IMR-90 (cell line): ENCODE measurements at regions not wholly inside any gene's neighbourhood (a gene's known extent, or its start where the extent isn't known, plus 50 kb on each side); places are given as distances from the start of the nearest gene placed in this dataset.

Source experiments
- CHD1 ChIP-seq: IDR thresholded peaks from 2 replicates; pipeline ENCODE4 v1.6.1; 2012; ENCODE audit warnings: low read depth, low read length, improper control_type of control experiment
- CTCF ChIP-seq: conservative IDR thresholded peaks from 2 replicates; pipeline ENCODE4 v1.5.1; 2012; ENCODE audit warnings: mild to moderate bottlenecking, low read depth, low read length, improper control_type of control experiment
- ELK1 ChIP-seq: fragments of 150-350 bp; IDR thresholded peaks from 2 replicates; pipeline ENCODE4 v1.6.1; 2016; ENCODE audit warnings: low read depth, mild to moderate bottlenecking, low read length, moderate library complexity, borderline replicate concordance
- POLR2A ChIP-seq: IDR thresholded peaks from 2 replicates; pipeline ENCODE4 v1.6.1; 2012; ENCODE audit warnings: mild to moderate bottlenecking, low read depth, low read length
- SMC3 ChIP-seq: fragments of 150-350 bp; IDR thresholded peaks from 2 replicates; pipeline ENCODE4 v1.6.1; 2016; ENCODE audit warnings: low read depth, mild to moderate bottlenecking, antibody characterized with exemption, low read length, moderate library complexity

GRCh38 chr3:22361521-22361920 lies 610.5 kb upstream of the ZNF385D start:
- TF ChIP-seq CHD1 (no peak), POLR2A (no peak), CTCF (no peak), SMC3 (no peak), ELK1 (no peak)
